ENCODE measurements at regions not wholly inside any gene's neighbourhood (a gene's known extent, or its start where the extent isn't known, plus 50 kb on each side); places are given as distances from the start of the nearest gene placed in this dataset.
A peak's percentile ranks its signal among the peaks of the same experiment; 100 is the strongest.

- Histone ChIP-seq H2BK20ac (ENCODE audit: low read depth, low read length, poor library complexity, severe bottlenecking) (no peak overlapping the region), H3K9ac (ENCODE audit: extremely low read depth, insufficient read length, low read length) (no peak overlapping the region), H2BK12ac (ENCODE audit: insufficient read length, low read depth, low read length) (no peak overlapping the region), H3K27ac (ENCODE audit: insufficient read length, low read depth, low read length) (no peak overlapping the region), H3K4me1 (ENCODE audit: insufficient read depth, low read length) (peaks cover 7% of the 10 kb centered on the region; the same call in 1 of the 2 replicates), H3K18ac (ENCODE audit: insufficient read length, low read depth, low read length) (no peak overlapping the region), H3K4me2 (ENCODE audit: insufficient read depth, insufficient read length, low read length) (peak overlapping the region; percentile 63), H2BK5ac (ENCODE audit: insufficient read length, low read length) (no peak overlapping the region), H3K56ac (ENCODE audit: insufficient read length, low read depth, low read length) (no peak overlapping the region), H3T11ph (ENCODE audit: low read length) (no peak overlapping the region), H4K91ac (ENCODE audit: insufficient read length, low read depth, low read length) (no peak overlapping the region), H2BK120ac (ENCODE audit: low read depth, low read length, poor library complexity, severe bottlenecking) (no peak overlapping the region), H3K79me1 (ENCODE audit: insufficient read depth, low read depth, low read length, poor library complexity, severe bottlenecking) (no peaks in the 10 kb centered on the region), H3K9me3 (ENCODE audit: control insufficient read depth, low read depth, low read length) (no peaks in the 10 kb centered on the region), H2AFZ (ENCODE audit: low read length) (no peak overlapping the region), H4K8ac (replicated peaks; ENCODE audit: insufficient read length, low read depth, low read length) (no peak overlapping the region), H4K5ac (ENCODE audit: insufficient read length, low read depth, low read length) (no peak overlapping the region), H4K20me1 (ENCODE audit: control insufficient read depth, insufficient read depth, insufficient read length) (no peaks in the 10 kb centered on the region), H3K23me2 (ENCODE audit: insufficient read length, low read depth, low read length, poor library complexity, severe bottlenecking) (no peaks in the 10 kb centered on the region), H2AK5ac (ENCODE audit: insufficient read length, low read length) (no peak overlapping the region), H3K23ac (ENCODE audit: insufficient read length, low read depth, low read length) (no peak overlapping the region), H3K27me3 (ENCODE audit: insufficient read depth, low read length) (no peaks in the 10 kb centered on the region), H2BK15ac (ENCODE audit: low read depth, low read length) (no peak overlapping the region), H3K14ac (ENCODE audit: insufficient read depth, low read length) (no peak overlapping the region), H3K79me2 (ENCODE audit: insufficient read depth, low read length) (peaks cover 30% of the 10 kb centered on the region; the same call in 1 of the 2 replicates), H3K4ac (ENCODE audit: low read depth, low read length) (no peak overlapping the region)
- H3K9me3 Mint-ChIP-seq = no peaks in the 10 kb centered on the region
- WGBS (ENCODE audit: extremely low coverage, insufficient read length, low lambda C conversion rate) = no CpG with 5 or more reads among the region's 3 CpGs
- no peaks in the 10 kb centered on the region for H3K27me3 Mint-ChIP-seq (ENCODE audit: low read depth)
- no peaks in the 10 kb centered on the region for H3K36me3 Mint-ChIP-seq (ENCODE audit: insufficient read depth in 1 of 3, low read depth in 3 of 3)
- H3K4me1 Mint-ChIP-seq = peaks cover 55 to 61% of the 10 kb centered on the region in 2 experiments
- H3K27ac Mint-ChIP-seq = no peak overlapping the region
- DNase-seq = no peak
- H3K4me3 Mint-ChIP-seq = peak overlapping the region; percentile 97 to 98
- no peak for TF ChIP-seq CTCF (conservative IDR thresholded peaks at IDR 0.05)
Measured at GRCh38 chr6:56841381-56841749, 113.5 kb upstream of the BEND6 start.
